Sigmoid colon (tissue), 6 donors: ENCODE measurements at regions not wholly inside any gene's neighbourhood (a gene's known extent, or its start where the extent isn't known, plus 50 kb on each side); places are given as distances from the start of the nearest gene placed in this dataset.

Experiments used
- DNase-seq: peaks from one replicate; pipeline ENCODE4 v3.0.0-alpha.2; 2019
- H3K27ac ChIP-seq, 4 donors: fragments of 200-600 bp; sonication (generic); one replicate each; pipeline ENCODE4 v1.5.1; 2016 to 2019; ENCODE audit warnings: mild to moderate bottlenecking in 1 of 4
- H3K27me3 ChIP-seq, 3 donors: fragments of 200-600 bp; sonication (generic); one replicate each; pipeline ENCODE4 v1.5.1; 2019; ENCODE audit warnings: mild to moderate bottlenecking in 1 of 3
- H3K36me3 ChIP-seq, 4 donors: fragments of 200-600 bp; sonication (generic); one replicate each; pipeline ENCODE4 v1.5.1; 2016 to 2019
- H3K4me1 ChIP-seq, 4 donors: fragments of 200-600 bp; sonication (generic); one replicate each; pipeline ENCODE4 v1.5.1; 2017 to 2019
- H3K4me3 ChIP-seq, 4 donors: fragments of 200-600 bp; sonication (generic); one replicate each; pipeline ENCODE4 v1.5.1; 2017 to 2019; ENCODE audit warnings: mild to moderate bottlenecking in 2 of 4, moderate library complexity in 1 of 4
- H3K9me3 ChIP-seq, 4 donors: fragments of 200-600 bp in 3 of 4; sonication (generic) in 3 of 4; one replicate each; pipeline versions ENCODE4 v1.5.1 to v1.6.1; 2013 to 2019
- CTCF ChIP-seq, 4 experiments: fragments of 450-650 bp in 3 of 4; fragments of 200-600 bp in 1 of 4; IDR thresholded peaks; one replicate each; pipeline ENCODE4 v1.5.1; 2016 to 2019; ENCODE audit warnings: antibody characterized with exemption in 4 of 4, mild to moderate bottlenecking in 3 of 4, moderate library complexity in 2 of 4
- EP300 ChIP-seq, 4 donors: sonication (generic); formaldehyde crosslinking; IDR thresholded peaks; one replicate each; pipeline ENCODE4 v1.6.1; 2017; ENCODE audit warnings: antibody characterized with exemption in 4 of 4
- POLR2A ChIP-seq, 2 donors: fragments of 450-650 bp; IDR thresholded peaks; one replicate each; pipeline ENCODE4 v1.6.1; 2016; ENCODE audit warnings: antibody characterized with exemption in 2 of 2, mild to moderate bottlenecking in 2 of 2, moderate library complexity in 2 of 2
- POLR2AphosphoS5 ChIP-seq, 4 donors: sonication (generic); formaldehyde crosslinking; IDR thresholded peaks; one replicate each; pipeline ENCODE4 v1.6.1; 2017; ENCODE audit warnings: antibody characterized with exemption in 4 of 4
- WGBS, 2 donors: extraction: QIAGEN DNeasy Blood & Tissue Kit; methylation state at CpG; one replicate each; pipeline ENCODE4 v1.1.7; 2013; 5-methylcytosine and 5-hydroxymethylcytosine counted together
- intact Hi-C: fragments of 100-400 bp; cut with DNase I; formaldehyde crosslinking; loops from one replicate; pipeline ENCODE4 v1.15.1; 2023
- donor health status: healthy with polysubstance abuse.
- donor health status: healthy.

GRCh38 chr10:121669028-121669374 lies 70.8 kb upstream of the FGFR2 start:
- no peak for DNase-seq
- H3K27ac ChIP-seq: peak overlapping the region; percentile 83 to 91 (median 90)
- H3K4me3 ChIP-seq: peak overlapping the region in 1 of 4 donors; percentile 18
- no peaks in the 10 kb centered on the region for H3K9me3 ChIP-seq
- WGBS, 2 donors: 54 to 62% methylated on average over 6 of the region's 6 CpGs
- intact Hi-C loops: no loop called here
- H3K4me1 ChIP-seq: peaks cover 0 to 25% (median 19%) of the 10 kb centered on the region in 4 donors
- no peaks in the 10 kb centered on the region for H3K27me3 ChIP-seq
- TF ChIP-seq EP300 (IDR thresholded peaks at IDR 0.05): no peak
- no peak for TF ChIP-seq POLR2AphosphoS5 (IDR thresholded peaks at IDR 0.05)
- TF ChIP-seq POLR2A (IDR thresholded peaks at IDR 0.05): no peak
- TF ChIP-seq CTCF (IDR thresholded peaks at IDR 0.05): no peak
- no peaks in the 10 kb centered on the region for H3K36me3 ChIP-seq

- Histone ChIP-seq H3K9me3 (no peaks in the 10 kb centered on the region), H3K4me1 (peaks cover 0 to 25% (median 19%) of the 10 kb centered on the region in 4 donors), H3K4me3 (peak overlapping the region in 3 of 4 donors; percentile 17 to 32 (median 18)), H3K27me3 (no peaks in the 10 kb centered on the region), H3K27ac (peak overlapping the region; percentile 83 to 91 (median 90)), H3K36me3 (no peaks in the 10 kb centered on the region)
- DNase-seq: peak; percentile 92
- WGBS, 2 donors: 20 to 43% methylated on average over 9 of the region's 9 CpGs
- TF ChIP-seq CTCF (IDR thresholded peaks at IDR 0.05): no peak
- TF ChIP-seq EP300 (IDR thresholded peaks at IDR 0.05): peak in 1 of 4 donors; percentile 26
- TF ChIP-seq POLR2AphosphoS5 (IDR thresholded peaks at IDR 0.05): peak in 3 of 4 donors; percentile 26 to 74 (median 48)
- no peak for TF ChIP-seq POLR2A (IDR thresholded peaks at IDR 0.05)
- intact Hi-C loops: no loop called here
Measured at GRCh38 chr10:121668314-121669027, 70.2 kb upstream of the FGFR2 start.

GRCh38 chr10:121667948-121668313 lies 69.7 kb upstream of the FGFR2 start:
- intact Hi-C loops: no loop called here
- Histone ChIP-seq H3K9me3 (no peaks in the 10 kb centered on the region), H3K4me1 (peaks cover 0 to 25% (median 19%) of the 10 kb centered on the region in 4 donors), H3K27me3 (no peaks in the 10 kb centered on the region), H3K4me3 (peak overlapping the region in 1 of 4 donors; percentile 32), H3K27ac (peak overlapping the region; percentile 83 to 91 (median 90)), H3K36me3 (no peaks in the 10 kb centered on the region)
- DNase-seq: no peak
- no peak for TF ChIP-seq EP300 (IDR thresholded peaks at IDR 0.05)
- TF ChIP-seq POLR2AphosphoS5 (IDR thresholded peaks at IDR 0.05): no peak
- TF ChIP-seq POLR2A (IDR thresholded peaks at IDR 0.05): no peak
- TF ChIP-seq CTCF (IDR thresholded peaks at IDR 0.05): no peak
- WGBS, 2 donors: 73 to 74% methylated on average over 3 of the region's 3 CpGs

- H3K27me3 ChIP-seq: no peaks in the 10 kb centered on the region
- H3K9me3 ChIP-seq: no peaks in the 10 kb centered on the region
- no peak for TF ChIP-seq POLR2AphosphoS5 (IDR thresholded peaks at IDR 0.05)
- intact Hi-C loops: no loop called here
- H3K4me1 ChIP-seq: peaks cover 0 to 25% (median 19%) of the 10 kb centered on the region in 4 donors
- H3K27ac ChIP-seq: no peak overlapping the region
- 77 to 87% methylated on average over 3 of the region's 3 CpGs for WGBS, 2 donors
- H3K4me3 ChIP-seq: no peak overlapping the region
- DNase-seq: no peak
- H3K36me3 ChIP-seq: no peaks in the 10 kb centered on the region
Measured at GRCh38 chr10:121665809-121666208, 67.6 kb upstream of the FGFR2 start.

- intact Hi-C loops: no loop called here
- TF ChIP-seq CTCF (IDR thresholded peaks at IDR 0.05): no peak
- no peak for TF ChIP-seq EP300 (IDR thresholded peaks at IDR 0.05)
- no peak overlapping the region for H3K4me3 ChIP-seq
- no peaks in the 10 kb centered on the region for H3K27me3 ChIP-seq
- H3K27ac ChIP-seq: no peak overlapping the region
- H3K36me3 ChIP-seq: no peaks in the 10 kb centered on the region
- no peaks in the 10 kb centered on the region for H3K9me3 ChIP-seq
- H3K4me1 ChIP-seq: peaks cover 0 to 25% (median 19%) of the 10 kb centered on the region in 4 donors
- DNase-seq: no peak
- 85 to 89% methylated on average over 2 of the region's 2 CpGs for WGBS, 2 donors
Measured at GRCh38 chr10:121664671-121665070, 66.4 kb upstream of the FGFR2 start.
